ENCODE measurements at regions not wholly inside any gene's neighbourhood (a gene's known extent, or its start where the extent isn't known, plus 50 kb on each side); places are given as distances from the start of the nearest gene placed in this dataset.
"Not testable (repeated sequence)": the region's sequence is repeated elsewhere in the genome, so short reads cannot be mapped to it uniquely, and the experiment has no call there.

DNA sequence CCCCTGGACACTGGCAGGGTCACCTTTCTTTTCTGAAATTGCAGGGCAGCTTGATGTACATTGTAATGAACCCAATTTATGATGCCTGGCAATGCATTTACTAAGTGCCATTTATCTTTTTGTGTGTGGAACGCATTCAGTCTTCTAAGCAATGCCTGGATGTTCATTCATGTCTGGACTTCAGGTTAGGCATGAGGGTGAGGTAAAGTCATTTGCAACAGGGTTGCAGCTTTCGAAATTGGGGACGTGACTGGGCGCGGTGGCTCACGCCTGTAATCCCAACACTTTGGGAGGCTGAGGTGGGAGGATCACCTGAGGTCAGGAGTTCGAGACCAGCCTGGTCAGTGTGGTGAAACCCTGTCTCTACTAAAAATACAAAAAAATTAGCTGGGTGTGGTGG, 134.6 kb downstream of the SOX4 start:
- H3K36me3 ChIP-seq (replicated peaks in 1 of 2; ENCODE audit: insufficient read depth in 1 of 2, low read depth in 2 of 2) = no peaks in the 10 kb centered on the region
- no peak for DNase-seq
- TF ChIP-seq POLR2A (IDR thresholded peaks at IDR 0.05) = no peak
- TF ChIP-seq, protein P1, sequence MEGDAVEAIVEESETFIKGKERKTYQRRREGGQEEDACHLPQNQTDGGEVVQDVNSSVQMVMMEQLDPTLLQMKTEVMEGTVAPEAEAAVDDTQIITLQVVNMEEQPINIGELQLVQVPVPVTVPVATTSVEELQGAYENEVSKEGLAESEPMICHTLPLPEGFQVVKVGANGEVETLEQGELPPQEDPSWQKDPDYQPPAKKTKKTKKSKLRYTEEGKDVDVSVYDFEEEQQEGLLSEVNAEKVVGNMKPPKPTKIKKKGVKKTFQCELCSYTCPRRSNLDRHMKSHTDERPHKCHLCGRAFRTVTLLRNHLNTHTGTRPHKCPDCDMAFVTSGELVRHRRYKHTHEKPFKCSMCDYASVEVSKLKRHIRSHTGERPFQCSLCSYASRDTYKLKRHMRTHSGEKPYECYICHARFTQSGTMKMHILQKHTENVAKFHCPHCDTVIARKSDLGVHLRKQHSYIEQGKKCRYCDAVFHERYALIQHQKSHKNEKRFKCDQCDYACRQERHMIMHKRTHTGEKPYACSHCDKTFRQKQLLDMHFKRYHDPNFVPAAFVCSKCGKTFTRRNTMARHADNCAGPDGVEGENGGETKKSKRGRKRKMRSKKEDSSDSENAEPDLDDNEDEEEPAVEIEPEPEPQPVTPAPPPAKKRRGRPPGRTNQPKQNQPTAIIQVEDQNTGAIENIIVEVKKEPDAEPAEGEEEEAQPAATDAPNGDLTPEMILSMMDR (IDR thresholded peaks at IDR 0.05) = no peak
- no peak for ATAC-seq
- no peaks in the 10 kb centered on the region for H3K27me3 ChIP-seq
- WGBS, 2 donors = 90 to 95% methylated on average over 7 of the region's 7 CpGs
- no peaks in the 10 kb centered on the region for H3K9me3 ChIP-seq
- intact Hi-C loops (cut with DNase I) = no loop called here
- H3K4me3 ChIP-seq = no peak overlapping the region
- H3K4me1 ChIP-seq = peaks cover 6% of the 10 kb centered on the region
- no peak overlapping the region for H3K27ac ChIP-seq

DNA sequence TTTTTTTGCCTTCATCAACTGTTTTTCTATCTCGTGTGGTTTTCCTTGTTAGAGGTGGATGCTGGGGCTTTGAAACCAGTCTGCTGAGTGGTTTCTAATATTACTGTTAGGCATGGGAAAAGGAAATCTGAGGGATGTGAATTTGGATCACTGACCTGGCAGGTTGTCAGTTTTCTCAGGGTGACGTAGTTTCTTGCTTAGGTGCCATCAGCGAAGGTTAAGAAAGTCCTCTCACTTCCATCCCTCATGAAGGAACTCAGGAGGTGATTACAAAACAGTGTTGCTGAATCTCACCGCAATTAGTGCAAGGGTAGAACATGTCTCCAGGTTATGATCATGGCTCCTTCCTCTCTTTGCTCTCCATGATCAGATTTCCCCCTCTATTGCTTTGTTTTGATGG, 135.9 kb downstream of the SOX4 start:
- H3K27ac ChIP-seq = no peak overlapping the region
- H3K4me3 ChIP-seq = no peak overlapping the region
- peaks cover 6% of the 10 kb centered on the region for H3K4me1 ChIP-seq
- H3K27me3 ChIP-seq = no peaks in the 10 kb centered on the region
- DNase-seq = no peak
- no peaks in the 10 kb centered on the region for H3K9me3 ChIP-seq
- ATAC-seq = no peak
- WGBS, 2 donors = 71 to 74% methylated on average over 4 of the region's 4 CpGs
- H3K36me3 ChIP-seq (replicated peaks in 1 of 2; ENCODE audit: insufficient read depth in 1 of 2, low read depth in 2 of 2) = no peaks in the 10 kb centered on the region
- TF ChIP-seq POLR2A (IDR thresholded peaks at IDR 0.05) = no peak
- TF ChIP-seq, protein P1 (IDR thresholded peaks at IDR 0.05) = no peak
- intact Hi-C loops (cut with DNase I) = no loop called here

DNA sequence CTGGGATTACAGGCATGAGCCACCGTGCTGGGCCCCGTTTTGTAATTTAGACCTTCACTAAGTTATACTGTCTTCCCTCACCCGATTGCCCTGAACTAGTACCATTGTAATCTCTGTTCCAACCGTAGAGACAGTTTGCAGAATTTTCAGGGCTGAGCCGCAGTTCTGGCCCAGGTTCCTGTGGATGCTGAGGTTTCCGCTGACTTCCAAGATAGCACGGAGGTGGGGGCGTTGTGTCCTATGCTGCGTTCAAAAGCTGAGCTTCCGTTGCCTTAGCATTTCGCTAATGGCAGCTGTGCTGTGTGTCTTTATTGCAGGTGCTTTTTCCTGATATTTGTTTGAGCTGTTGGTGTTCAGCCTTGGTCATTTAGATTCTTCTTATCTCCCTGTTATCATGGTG, 137.0 kb downstream of the SOX4 start:
- H3K36me3 ChIP-seq (replicated peaks in 1 of 2; ENCODE audit: insufficient read depth in 1 of 2, low read depth in 2 of 2) = no peaks in the 10 kb centered on the region
- DNase-seq (no peak), ATAC-seq (no peak)
- no peaks in the 10 kb centered on the region for H3K9me3 ChIP-seq
- H3K27ac ChIP-seq = peak overlapping the region in 3 of 4 donors; percentile 13 to 69 (median 67)
- H3K4me3 ChIP-seq = no peak overlapping the region
- WGBS, 2 donors = 88 to 91% methylated on average over 11 of the region's 11 CpGs
- TF ChIP-seq, protein P1 (IDR thresholded peaks at IDR 0.05) = no peak
- TF ChIP-seq POLR2A (IDR thresholded peaks at IDR 0.05) = no peak
- H3K4me1 ChIP-seq = peaks cover 6% of the 10 kb centered on the region
- H3K27me3 ChIP-seq = no peaks in the 10 kb centered on the region
- intact Hi-C loops (cut with DNase I) = no loop called here

DNA sequence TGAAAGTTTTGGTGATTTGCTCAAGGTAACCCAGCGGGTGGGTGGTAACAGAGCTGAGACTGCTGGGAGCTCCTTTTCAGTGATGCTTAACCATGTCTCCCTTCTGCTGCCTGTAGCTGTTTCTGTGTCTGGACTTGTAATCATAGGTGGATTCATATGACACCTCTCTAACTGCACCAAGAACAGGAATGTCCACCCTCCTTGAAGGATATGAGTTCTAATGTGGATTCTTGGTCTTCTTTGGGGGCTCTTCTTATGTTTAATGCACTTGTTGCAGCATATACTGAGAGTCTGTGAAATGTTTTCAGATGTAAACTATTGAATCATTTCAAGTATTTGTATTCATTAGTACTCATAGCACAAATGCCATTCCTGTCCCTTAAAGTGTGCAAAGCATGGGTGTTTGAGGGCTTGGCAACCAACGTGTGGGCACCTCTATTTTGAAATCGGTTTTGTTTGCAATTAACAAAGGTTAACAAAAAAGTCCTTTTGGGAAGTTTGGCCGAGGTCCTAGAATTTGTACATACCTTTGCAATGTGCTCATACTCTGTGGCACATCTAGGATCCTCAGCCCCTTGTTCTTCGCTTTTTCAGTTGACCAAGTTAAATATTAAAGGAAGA, 138.0 kb downstream of the SOX4 start:
- 32 to 36% methylated on average over 5 of the region's 5 CpGs for WGBS, 2 donors
- Histone ChIP-seq H3K27me3 (no peaks in the 10 kb centered on the region), H3K27ac (peak overlapping the region; percentile 39 to 69 (median 61)), H3K36me3 (replicated peaks in 1 of 2; ENCODE audit: insufficient read depth in 1 of 2, low read depth in 2 of 2) (no peaks in the 10 kb centered on the region), H3K4me3 (no peak overlapping the region), H3K9me3 (no peaks in the 10 kb centered on the region), H3K4me1 (peaks cover 6% of the 10 kb centered on the region)
- ATAC-seq = peak; percentile 85
- peak; percentile 17 to 53 (median 41) for DNase-seq
- TF ChIP-seq, protein P1 (IDR thresholded peaks at IDR 0.05) = no peak
- no peak for TF ChIP-seq POLR2A (IDR thresholded peaks at IDR 0.05)
- intact Hi-C loops (cut with DNase I) = no loop called here

DNA sequence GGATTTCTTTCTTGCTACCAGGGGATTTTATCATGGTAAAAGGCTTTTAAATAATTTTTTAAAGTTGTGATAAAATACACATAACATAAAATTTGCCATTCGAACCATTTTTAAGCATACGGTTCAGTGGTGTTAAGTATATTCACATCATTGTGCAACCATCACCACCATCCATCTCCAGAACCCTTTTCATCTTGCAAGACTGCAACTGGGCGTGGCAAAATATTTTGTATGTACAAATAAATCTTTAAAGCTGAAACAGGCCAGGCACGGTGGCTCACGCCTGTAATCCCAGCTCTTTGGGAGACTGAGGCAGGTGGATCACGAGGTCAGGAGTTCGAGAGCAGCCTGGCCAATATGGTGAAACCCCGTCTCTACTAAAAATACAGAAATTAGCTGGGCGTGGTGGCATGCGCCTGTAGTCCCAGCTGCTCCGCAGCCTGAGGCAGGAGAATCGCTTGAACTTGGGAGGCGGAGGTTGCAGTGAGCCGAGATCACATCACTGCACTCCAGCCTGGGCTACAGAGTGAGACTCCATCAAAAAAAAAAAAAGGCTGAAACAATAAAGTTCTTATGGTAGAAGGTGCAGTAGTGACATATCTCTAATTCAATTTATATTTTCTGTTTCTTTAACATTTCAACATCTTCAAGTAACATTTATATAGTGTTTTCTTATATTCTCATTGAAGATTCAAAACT, 138.6 kb downstream of the SOX4 start:
- H3K4me3 ChIP-seq; DNase-seq; H3K4me1 ChIP-seq; H3K9me3 ChIP-seq; intact Hi-C loops (cut with DNase I); H3K27me3 ChIP-seq; H3K36me3 ChIP-seq (replicated peaks in 1 of 2; ENCODE audit: insufficient read depth in 1 of 2, low read depth in 2 of 2); ATAC-seq: not testable (repeated sequence)
- WGBS, 2 donors = 71 to 74% methylated on average over 14 of the region's 14 CpGs
- peak overlapping the region; percentile 4 to 69 (median 61) for H3K27ac ChIP-seq
